Neural cell (in vitro differentiated cells): ENCODE measurements at regions not wholly inside any gene's neighbourhood (a gene's known extent, or its start where the extent isn't known, plus 50 kb on each side); places are given as distances from the start of the nearest gene placed in this dataset.
"Not testable (repeated sequence)": the region's sequence is repeated elsewhere in the genome, so short reads cannot be mapped to it uniquely, and the experiment has no call there.

Experiments used
- H2AFZ ChIP-seq: fragments of 200-600, 300-800 bp; sonication (generic), shearing (Covaris generic); 2 replicates; pipeline ENCODE4 v1.6.0; 2014; ENCODE audit warnings: low read depth, mild to moderate bottlenecking, antibody characterized with exemption, low read length, moderate library complexity
- H3F3A ChIP-seq: fragments of 200-600 bp; shearing (Covaris generic); 2 replicates; pipeline ENCODE4 v1.6.1; 2016; ENCODE audit warnings: mild to moderate bottlenecking, moderate library complexity, mixed read lengths, antibody characterized with exemption, low read length; ENCODE audit not compliant: insufficient read depth, poor library complexity, severe bottlenecking
- H3K27ac ChIP-seq: fragments of 200-600, 300-800 bp; sonication (generic), shearing (Covaris generic); 2 replicates; pipeline ENCODE4 v1.5.1; 2014; ENCODE audit warnings: mild to moderate bottlenecking, low read length, moderate library complexity
- H3K27me3 ChIP-seq: fragments of 300-800, 200-600 bp; sonication (generic), shearing (Covaris generic); 2 replicates; pipeline ENCODE4 v1.6.0; 2014; ENCODE audit warnings: mild to moderate bottlenecking, low read depth, low read length, moderate library complexity; ENCODE audit not compliant: insufficient read depth
- H3K36me3 ChIP-seq: fragments of 300-800, 200-600 bp; sonication (generic), shearing (Covaris generic); 2 replicates; pipeline ENCODE4 v1.5.1; 2014; ENCODE audit warnings: mild to moderate bottlenecking, antibody characterized with exemption, low read length, moderate library complexity; ENCODE audit not compliant: insufficient read depth
- H3K4me2 ChIP-seq: fragments of 300-800, 200-600 bp; sonication (generic), shearing (Covaris generic); 2 replicates; pipeline ENCODE4 v1.6.0; 2014; ENCODE audit warnings: mild to moderate bottlenecking, low read length
- H3K4me3 ChIP-seq: fragments of 300-800, 200-600 bp; sonication (generic), shearing (Covaris generic); 2 replicates; pipeline ENCODE4 v1.5.1; 2014; ENCODE audit warnings: mild to moderate bottlenecking, low read length, moderate library complexity
- H3K79me2 ChIP-seq: fragments of 200-600 bp; shearing (Covaris generic); replicated peaks from 2 replicates; pipeline ENCODE4 v1.6.0; 2014; ENCODE audit warnings: mild to moderate bottlenecking, low read length, moderate library complexity; ENCODE audit not compliant: insufficient read depth
- H3K9ac ChIP-seq: fragments of 300-800, 200-600 bp; sonication (generic), shearing (Covaris generic); 2 replicates; pipeline ENCODE4 v1.6.1; 2016; ENCODE audit warnings: mild to moderate bottlenecking, low read length, mixed read lengths
- H3K9me2 ChIP-seq: fragments of 200-600 bp; shearing (Covaris generic); 2 replicates; pipeline ENCODE4 v1.6.1; 2016; ENCODE audit warnings: mild to moderate bottlenecking, low read length, mixed read lengths; ENCODE audit not compliant: insufficient read depth
- H3K9me3 ChIP-seq: fragments of 200-600, 300-800 bp; sonication (generic), shearing (Covaris generic); 2 replicates; pipeline ENCODE4 v1.6.1; 2016; ENCODE audit warnings: mild to moderate bottlenecking, mixed run types, low read length, moderate library complexity, mixed read lengths
- H4K20me1 ChIP-seq: fragments of 200-600 bp; shearing (Covaris generic); 2 replicates; pipeline ENCODE4 v1.6.1; 2016; ENCODE audit warnings: mild to moderate bottlenecking, mixed run types; ENCODE audit not compliant: insufficient read depth
- CTCF ChIP-seq: fragments of 450-650 bp; IDR thresholded peaks from 2 replicates; pipeline ENCODE4 v1.5.1; 2014; ENCODE audit warnings: antibody characterized with exemption, mild to moderate bottlenecking, moderate library complexity; ENCODE audit not compliant: poor library complexity, severe bottlenecking
- EP300 ChIP-seq: fragments of 450-650 bp; conservative IDR thresholded peaks from 2 replicates; pipeline ENCODE4 v1.6.1; 2014; ENCODE audit warnings: antibody characterized with exemption, mild to moderate bottlenecking, moderate library complexity; ENCODE audit not compliant: poor library complexity, severe bottlenecking
- EZH2 ChIP-seq: fragments of 200-600, 300-800 bp; shearing (Covaris generic), sonication (generic); IDR thresholded peaks from 2 replicates; pipeline ENCODE4 v1.6.1; 2014; ENCODE audit warnings: antibody characterized with exemption, low read length, borderline replicate concordance, mild to moderate bottlenecking; ENCODE audit not compliant: insufficient read depth, poor library complexity, severe bottlenecking
- MXI1 ChIP-seq: fragments of 450-650 bp; conservative IDR thresholded peaks from 2 replicates; pipeline ENCODE4 v1.6.1; 2014; ENCODE audit warnings: antibody characterized with exemption, mild to moderate bottlenecking; ENCODE audit not compliant: poor library complexity, severe bottlenecking
- POLR2AphosphoS5 ChIP-seq: IDR thresholded peaks from 2 replicates; pipeline ENCODE4 v1.6.1; 2012
- RAD21 ChIP-seq: fragments of 450-650 bp; conservative IDR thresholded peaks from 2 replicates; pipeline ENCODE4 v1.6.1; 2014; ENCODE audit warnings: antibody characterized with exemption, mild to moderate bottlenecking, moderate library complexity
- REST ChIP-seq: IDR thresholded peaks from 2 replicates; pipeline ENCODE4 v1.6.1; 2012; ENCODE audit warnings: borderline replicate concordance
- SMC3 ChIP-seq: fragments of 450-650 bp; conservative IDR thresholded peaks from 2 replicates; pipeline ENCODE4 v1.6.1; 2014; ENCODE audit warnings: antibody characterized with exemption, mild to moderate bottlenecking, moderate library complexity; ENCODE audit not compliant: poor library complexity
- TAF1 ChIP-seq: IDR thresholded peaks from 2 replicates; pipeline ENCODE4 v1.6.1; 2012; ENCODE audit warnings: low read depth

GRCh38 chr20:47981222-47981621 lies 195.9 kb upstream of the SULF2 start:
- no peak overlapping the region for H2AFZ ChIP-seq
- no peak overlapping the region for H3K4me3 ChIP-seq
- no peaks in the 10 kb centered on the region for H3K79me2 ChIP-seq
- no peaks in the 10 kb centered on the region for H4K20me1 ChIP-seq
- H3K9ac ChIP-seq: no peak overlapping the region
- H3K36me3 ChIP-seq: no peaks in the 10 kb centered on the region
- H3K9me3 ChIP-seq: peaks cover 4% of the 10 kb centered on the region
- no peaks in the 10 kb centered on the region for H3K27me3 ChIP-seq
- H3F3A ChIP-seq: no peaks in the 10 kb centered on the region
- H3K27ac ChIP-seq: no peak overlapping the region
- no peak for TF ChIP-seq EP300
- TF ChIP-seq SMC3: no peak
- no peak for TF ChIP-seq EZH2
- no peak for TF ChIP-seq REST
- TF ChIP-seq MXI1: no peak
- no peak for TF ChIP-seq RAD21
- no peak for TF ChIP-seq CTCF
- TF ChIP-seq POLR2AphosphoS5: no peak
- no peak for TF ChIP-seq TAF1
- no peaks in the 10 kb centered on the region for H3K9me2 ChIP-seq
- no peak overlapping the region for H3K4me2 ChIP-seq

- Histone ChIP-seq H3K4me2 (no peak overlapping the region), H3K27me3 (no peaks in the 10 kb centered on the region), H3K9me3 (peaks cover 4% of the 10 kb centered on the region), H3K36me3 (no peaks in the 10 kb centered on the region), H3K27ac (no peak overlapping the region), H3K4me3 (no peak overlapping the region), H3K9me2 (no peaks in the 10 kb centered on the region), H4K20me1 (no peaks in the 10 kb centered on the region), H3K79me2 (no peaks in the 10 kb centered on the region), H2AFZ (no peak overlapping the region), H3F3A (no peaks in the 10 kb centered on the region), H3K9ac (no peak overlapping the region)
- TF ChIP-seq EP300: no peak
- TF ChIP-seq SMC3: no peak
- no peak for TF ChIP-seq EZH2
- TF ChIP-seq TAF1: no peak
- no peak for TF ChIP-seq REST
- TF ChIP-seq POLR2AphosphoS5: no peak
These were observed 195.3 kb upstream of the SULF2 start for GRCh38 chr20:47980336-47981177.

GRCh38 chr20:47979361-47980095 lies 194.2 kb upstream of the SULF2 start:
- not testable (repeated sequence) for H3K9me2 ChIP-seq, H2AFZ ChIP-seq, H3K27ac ChIP-seq, H3K9ac ChIP-seq, H3K36me3 ChIP-seq, H3K4me2 ChIP-seq, H3K79me2 ChIP-seq, H4K20me1 ChIP-seq, H3K9me3 ChIP-seq, H3K4me3 ChIP-seq, H3K27me3 ChIP-seq, H3F3A ChIP-seq
